KG1 (cell line): ENCODE measurements at regions not wholly inside any gene's neighbourhood (a gene's known extent, or its start where the extent isn't known, plus 50 kb on each side); places are given as distances from the start of the nearest gene placed in this dataset.
"Not testable (repeated sequence)": the region's sequence is repeated elsewhere in the genome, so short reads cannot be mapped to it uniquely, and the experiment has no call there.

Experiments
- DNase-seq: peaks from one replicate; lab custom pipeline; 2025; lab: John Stamatoyannopoulos, UW

DNA sequence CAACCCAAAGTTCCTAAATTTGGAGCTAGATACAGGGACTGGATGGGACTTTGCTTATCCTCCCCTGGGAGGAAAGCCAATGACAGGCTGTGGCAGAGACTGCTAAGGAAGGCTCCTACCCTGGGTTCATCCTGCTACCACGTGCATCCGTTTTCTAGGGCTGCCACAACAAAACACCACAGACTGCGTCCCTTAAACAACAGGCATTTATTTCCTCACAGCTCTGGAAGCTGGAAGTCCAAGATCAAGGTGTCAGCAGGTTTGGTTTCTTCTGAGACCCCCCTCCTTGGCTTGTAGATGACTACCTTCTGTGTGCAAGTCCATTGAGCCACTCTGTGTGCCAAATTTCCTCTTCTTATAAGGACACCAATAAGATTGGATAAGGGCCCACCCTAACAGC lies 263.9 kb downstream of the FAM43A start:
- no peak for DNase-seq

- DNase-seq = no peak
These were observed 265.4 kb downstream of the FAM43A start for GRCh38 chr3:194950906-194951628.

DNA sequence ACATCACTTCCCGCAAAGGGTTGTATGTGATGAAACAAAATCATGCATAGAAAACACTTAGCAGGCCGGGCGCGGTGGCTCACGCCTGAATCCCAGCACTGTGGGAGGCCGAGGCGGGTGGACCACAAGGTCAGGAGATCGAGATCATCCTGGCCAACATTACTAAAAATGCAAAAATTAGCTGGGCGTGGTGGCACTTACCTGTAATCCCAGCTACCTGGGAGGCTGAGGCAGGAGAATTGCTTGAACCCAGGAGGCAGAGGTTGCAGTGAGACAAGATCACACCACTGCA lies 265.9 kb downstream of the FAM43A start:
- DNase-seq = not testable (repeated sequence)

- no peak for DNase-seq
These were observed 266.4 kb downstream of the FAM43A start for GRCh38 chr3:194951931-194952582.

GRCh38 chr3:194952841-194953241 lies 267.2 kb downstream of the FAM43A start:
- DNase-seq = no peak

- DNase-seq = no peak
These were observed 267.6 kb downstream of the FAM43A start for GRCh38 chr3:194953291-194953690.

DNA sequence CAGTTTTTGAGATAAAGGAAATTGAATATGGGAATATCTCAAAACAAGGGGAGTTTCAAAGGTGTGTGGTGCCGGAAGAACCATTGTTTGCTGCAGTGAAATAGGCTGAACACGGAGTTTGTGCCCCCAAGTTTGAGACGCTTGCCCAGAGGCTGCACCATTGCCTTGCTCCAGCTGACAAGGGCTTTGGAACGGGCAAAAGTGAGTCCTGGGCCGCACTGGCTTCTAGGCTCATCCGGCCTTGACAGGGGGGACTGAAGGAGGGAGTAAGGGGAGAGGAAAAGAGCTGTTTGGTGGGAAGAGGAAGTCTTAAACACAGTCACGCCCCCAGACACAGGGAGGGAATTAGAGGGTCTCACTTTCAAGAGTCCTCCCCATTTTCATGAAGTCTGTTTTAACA lies 269.9 kb downstream of the FAM43A start:
- DNase-seq = no peak

GRCh38 chr3:194955979-194956696 lies 270.5 kb downstream of the FAM43A start:
- DNase-seq = no peak

DNA sequence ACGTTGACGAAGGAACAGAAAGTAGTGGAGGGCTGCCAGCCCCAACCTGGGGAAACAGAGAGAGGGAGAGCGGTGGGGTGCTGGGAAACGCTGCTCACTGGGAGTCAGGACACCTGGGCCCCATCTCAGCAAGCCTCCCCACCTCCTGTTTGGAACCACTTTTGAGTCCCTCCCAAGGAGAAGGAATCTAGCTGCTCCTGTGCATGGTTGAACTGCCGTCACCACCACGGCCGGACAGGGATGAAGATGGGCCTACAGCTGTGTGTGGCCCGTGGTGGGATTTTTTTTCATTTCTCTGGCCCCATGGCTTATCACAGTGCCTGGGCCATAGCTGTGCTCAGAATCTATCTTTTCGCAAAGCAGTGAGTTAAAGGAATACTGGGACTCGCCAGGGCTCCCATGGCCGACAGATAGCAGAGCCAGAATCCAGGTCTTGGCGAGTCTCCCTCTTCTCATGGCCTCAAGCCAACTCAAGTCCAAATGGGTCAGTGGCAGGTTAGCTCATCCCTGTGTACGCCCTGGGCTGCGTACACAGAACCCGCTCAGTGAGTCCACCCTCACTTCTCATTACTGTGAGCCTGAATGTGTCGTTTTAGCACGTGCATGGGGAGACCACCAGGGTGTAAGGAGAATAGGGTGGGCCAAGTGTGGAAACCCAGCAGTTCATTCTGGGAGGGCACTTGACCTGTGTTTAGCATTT lies 271.2 kb downstream of the FAM43A start:
- no peak for DNase-seq

DNA sequence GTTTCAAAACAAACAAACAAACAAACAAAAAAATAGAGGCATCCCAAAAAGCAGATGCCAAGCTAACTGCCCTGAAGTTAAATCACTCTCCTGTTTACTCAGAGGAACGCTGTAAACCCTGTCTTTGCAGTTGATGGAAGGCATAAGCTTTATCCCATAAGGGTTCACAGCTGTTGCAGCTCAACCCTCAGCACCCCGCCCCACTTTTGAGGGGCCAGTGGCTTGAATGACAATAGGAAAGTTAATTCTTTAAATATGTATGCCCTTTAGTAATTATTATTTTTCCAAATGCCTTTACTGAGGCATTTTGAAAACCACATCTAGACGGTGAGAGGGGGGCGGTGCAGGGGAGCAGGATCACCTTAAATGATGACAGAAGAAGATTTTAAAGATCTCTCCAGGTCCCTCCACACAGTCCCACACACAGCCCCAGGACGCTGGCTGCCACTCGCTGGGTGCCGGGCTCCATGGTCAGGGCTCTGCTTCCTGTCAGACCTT lies 272.1 kb downstream of the FAM43A start:
- DNase-seq = no peak

DNA sequence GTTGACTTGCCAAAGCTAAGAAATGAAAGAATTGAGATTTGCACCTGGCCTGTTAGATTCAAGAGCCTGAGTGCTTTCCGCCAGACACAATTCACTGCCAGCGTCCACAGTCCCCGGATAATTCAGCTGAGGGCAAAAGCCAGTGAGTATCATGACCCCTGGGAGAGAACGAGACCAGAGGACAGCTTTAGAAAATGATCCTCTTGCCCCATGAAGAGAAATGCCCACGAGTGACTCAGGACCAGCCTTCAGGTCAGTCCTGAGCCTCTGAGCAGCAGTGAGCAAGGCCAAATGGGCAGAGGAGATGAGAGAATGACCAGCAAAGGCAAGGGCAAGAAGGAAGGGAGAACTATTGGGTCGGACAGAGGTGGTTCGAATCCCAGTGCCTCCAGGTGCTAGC lies 273.5 kb downstream of the FAM43A start:
- no peak for DNase-seq

GRCh38 chr3:194959666-194960065 lies 274.0 kb downstream of the FAM43A start:
- not testable (repeated sequence) for DNase-seq

- no peak for DNase-seq
These were observed 274.9 kb downstream of the FAM43A start for GRCh38 chr3:194960446-194961032.

DNA sequence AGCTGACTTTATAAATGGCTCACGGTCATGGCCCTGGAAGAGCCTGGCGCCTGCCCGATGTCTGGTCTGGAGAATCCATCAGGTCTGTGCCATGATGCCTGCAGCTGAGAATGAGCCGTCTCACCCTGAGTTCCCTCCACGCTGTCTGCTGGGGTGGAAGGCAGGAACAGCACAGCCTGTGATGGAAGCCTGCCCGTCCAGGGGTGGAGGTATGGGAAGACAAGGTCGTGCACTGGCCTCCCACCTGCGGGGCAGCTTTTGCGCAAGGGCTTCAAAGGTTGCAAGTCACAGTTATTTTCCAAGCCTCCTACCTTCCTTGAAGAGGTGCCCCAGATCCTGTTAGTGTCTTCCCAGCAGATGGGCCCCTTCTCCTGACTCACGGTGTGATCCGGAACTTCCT lies 275.5 kb downstream of the FAM43A start:
- no peak for DNase-seq

DNA sequence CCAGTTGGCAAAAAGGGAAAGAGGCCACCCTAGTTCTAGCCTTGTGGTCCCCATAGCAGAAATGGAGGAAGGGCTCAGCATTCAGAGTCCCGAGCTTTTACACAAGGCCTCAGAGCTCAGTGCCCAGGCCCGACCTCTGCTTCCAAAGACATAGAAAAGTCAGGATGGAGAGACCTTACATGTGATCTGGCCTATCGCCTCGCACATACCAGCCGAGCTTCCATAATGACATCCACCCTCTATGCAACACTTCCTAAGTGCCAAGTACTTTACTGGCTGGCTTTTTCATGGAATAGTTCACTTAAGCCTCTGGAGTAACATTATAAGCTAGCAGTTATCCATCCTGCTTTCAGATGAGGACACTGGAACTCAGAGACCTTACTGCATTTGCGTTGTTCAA lies 275.9 kb downstream of the FAM43A start:
- no peak for DNase-seq

- DNase-seq = no peak
These were observed 276.4 kb downstream of the FAM43A start for GRCh38 chr3:194962056-194962455.

- no peak for DNase-seq
These were observed 279.1 kb downstream of the FAM43A start for GRCh38 chr3:194964809-194965208.

GRCh38 chr3:194967151-194968117 lies 281.8 kb downstream of the FAM43A start:
- no peak for DNase-seq

DNA sequence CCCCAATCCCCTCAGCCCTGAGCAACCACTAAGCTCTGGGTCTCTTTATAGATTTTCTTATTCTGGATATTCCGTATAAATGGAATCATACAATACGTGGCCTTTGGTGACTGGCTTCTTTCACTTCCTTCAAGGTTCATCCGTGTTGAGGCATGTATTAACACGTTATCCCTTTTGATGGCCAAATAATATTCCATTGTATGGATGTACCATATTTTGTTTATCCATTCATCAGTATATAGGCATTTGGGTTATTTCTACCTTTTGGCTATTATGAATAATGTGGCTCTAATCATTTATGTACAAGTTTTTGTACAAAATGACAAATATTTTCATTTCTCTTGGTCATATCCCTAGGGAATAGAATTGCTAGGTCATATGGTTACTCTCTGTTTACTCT lies 284.4 kb downstream of the FAM43A start:
- DNase-seq = no peak

- no peak for DNase-seq
These were observed 285.3 kb downstream of the FAM43A start for GRCh38 chr3:194971009-194971408.

DNA sequence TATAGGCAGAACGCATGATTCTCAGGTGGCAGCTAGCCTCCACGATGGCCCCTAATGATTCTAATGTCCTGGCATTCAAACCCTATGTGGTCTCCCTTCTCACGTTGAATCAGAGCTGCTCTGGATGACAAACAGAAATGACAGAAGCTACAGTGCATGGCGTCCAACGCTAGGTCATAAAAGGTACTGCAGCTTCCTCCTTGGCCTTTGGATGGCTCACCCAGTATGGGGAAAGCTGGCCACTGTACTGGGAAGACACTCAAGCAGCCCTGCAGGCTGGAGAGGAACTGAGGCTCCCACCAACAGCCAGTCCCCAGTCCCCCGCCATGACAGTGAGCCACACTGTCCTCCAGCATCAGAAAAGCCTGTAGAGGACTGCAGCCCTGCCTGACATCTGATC lies 286.3 kb downstream of the FAM43A start:
- no peak for DNase-seq
